NCI-H146 treated with DMSO at 0.1 percent for 48 hours (cell line): ENCODE measurements at regions not wholly inside any gene's neighbourhood (a gene's known extent, or its start where the extent isn't known, plus 50 kb on each side); places are given as distances from the start of the nearest gene placed in this dataset.

ENCODE experiments used
- DNase-seq: peaks from one replicate; lab custom pipeline; 2025; ENCODE audit not compliant: unreplicated experiment; lab: John Stamatoyannopoulos, UW

GRCh38 chr18:73923866-73924265 lies 223.8 kb downstream of the FBXO15 start:
- no peak for DNase-seq

- DNase-seq, result no peak
Measured at GRCh38 chr18:73920033-73920432, 227.6 kb downstream of the FBXO15 start.

DNA sequence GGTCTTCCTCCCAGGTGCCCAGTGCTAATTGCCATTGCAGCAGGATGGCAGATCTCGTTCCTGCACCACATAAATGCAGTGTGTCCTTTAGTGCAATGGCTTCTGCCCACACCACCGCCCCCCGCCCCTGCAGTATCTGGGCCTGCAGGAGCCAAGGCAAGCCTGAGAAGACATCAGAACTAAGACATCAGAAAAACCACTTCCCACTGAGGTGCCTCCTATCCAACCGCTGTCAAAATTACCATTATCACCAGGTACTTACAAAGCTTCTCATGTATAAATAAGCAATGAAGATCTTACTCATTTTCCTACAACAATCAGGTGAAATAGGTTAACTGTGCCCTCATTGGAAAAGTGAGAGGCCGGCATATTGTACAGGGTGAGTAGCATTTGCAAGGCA lies 228.8 kb downstream of the FBXO15 start:
- no peak for DNase-seq

DNA sequence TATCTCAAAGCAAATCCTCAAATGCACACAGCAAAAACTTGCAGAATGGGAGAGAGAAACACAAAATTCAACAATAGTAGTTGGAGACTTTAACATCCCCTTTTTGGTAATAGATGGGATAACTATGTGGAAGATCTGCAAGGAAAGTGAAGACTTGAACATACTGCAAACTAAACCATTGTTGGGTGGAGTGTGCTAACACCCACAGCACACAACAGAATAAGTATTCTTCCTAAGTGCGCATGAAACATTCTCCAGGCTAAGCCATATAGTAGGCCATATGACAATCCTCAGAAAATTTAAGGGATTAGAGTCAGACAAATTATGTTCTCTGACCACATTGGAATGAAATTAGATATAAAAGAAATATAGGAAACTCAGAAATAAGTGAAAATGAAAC lies 230.6 kb downstream of the FBXO15 start:
- no peak for DNase-seq

DNA sequence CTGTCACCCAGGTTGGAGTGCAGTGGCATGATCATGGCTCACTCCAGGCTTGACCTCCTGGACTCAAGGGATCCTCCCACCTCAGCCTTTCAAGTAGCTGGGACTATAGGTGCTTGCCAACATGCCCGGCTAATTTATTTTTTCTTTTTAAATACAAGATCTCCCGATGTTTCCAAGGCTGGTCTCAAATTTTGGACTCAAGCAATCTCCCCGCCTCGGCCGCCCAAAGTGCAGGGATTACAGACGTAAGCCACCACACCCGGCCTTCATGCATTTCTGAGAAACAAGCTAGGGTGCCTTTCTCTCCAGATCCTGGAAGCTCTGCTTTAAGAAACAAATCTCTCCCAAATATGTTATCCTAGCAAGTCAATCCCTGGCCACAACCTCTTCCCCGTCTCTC lies 234.1 kb downstream of the FBXO15 start:
- no peak for DNase-seq

DNA sequence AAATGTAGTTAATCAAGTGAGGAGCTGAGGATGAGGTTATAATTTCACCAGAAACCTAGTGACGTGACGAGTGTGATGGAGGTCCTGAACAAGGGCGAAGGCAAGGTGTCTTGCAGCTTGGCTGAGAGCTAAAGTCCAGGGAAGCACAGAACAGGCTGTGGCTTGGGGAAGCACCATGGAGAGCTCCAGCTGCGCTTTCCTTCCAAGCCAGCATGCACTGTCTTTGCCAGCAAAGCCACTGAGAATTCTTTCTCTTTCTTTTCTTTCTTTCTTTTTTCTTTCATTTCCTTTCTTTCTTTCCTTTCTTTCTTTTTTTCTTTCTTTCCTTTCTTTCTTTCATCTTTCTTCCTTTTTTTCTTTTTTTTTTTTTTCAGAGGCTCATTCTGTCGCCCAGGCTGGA lies 239.3 kb downstream of the FBXO15 start:
- no peak for DNase-seq

DNA sequence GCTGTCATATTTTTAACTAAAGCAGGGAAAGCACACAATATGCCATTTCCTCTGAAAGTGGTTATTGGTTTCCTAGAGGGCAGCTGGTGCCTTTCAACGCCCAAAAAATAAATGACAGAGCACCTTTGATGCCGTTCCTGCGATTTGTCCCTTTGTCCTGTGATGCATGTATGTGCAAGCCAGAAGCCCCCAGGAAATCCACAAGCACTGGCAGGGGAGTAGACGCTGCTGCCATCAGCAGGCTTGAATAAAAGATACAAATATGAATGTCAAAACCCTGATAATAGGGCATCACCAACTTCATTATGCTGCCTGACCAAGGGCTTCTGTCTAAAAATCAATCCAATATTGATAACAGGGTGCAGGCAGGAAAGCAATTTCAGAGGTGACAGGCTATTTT lies 246.1 kb downstream of the FBXO15 start:
- no peak for DNase-seq

DNA sequence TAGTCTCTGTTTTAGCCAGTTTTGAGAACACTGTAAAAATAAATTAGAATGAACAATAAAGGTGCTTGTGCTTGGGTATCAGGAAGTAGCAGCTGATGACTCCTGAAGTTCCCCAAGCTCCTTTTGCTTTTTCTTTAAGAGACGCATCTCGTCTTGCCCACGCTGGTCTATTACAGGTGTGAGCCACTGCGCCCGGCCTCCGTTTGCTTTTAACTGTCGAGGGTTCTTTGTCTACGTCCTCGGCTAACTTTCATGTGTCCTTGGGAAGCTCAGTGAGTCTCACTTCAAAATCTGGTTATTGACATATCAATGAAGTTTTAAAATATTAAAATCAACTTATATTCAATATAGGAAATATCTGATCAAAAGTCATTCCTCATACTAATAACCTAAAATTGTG lies 246.5 kb downstream of the FBXO15 start:
- DNase-seq, result no peak

DNA sequence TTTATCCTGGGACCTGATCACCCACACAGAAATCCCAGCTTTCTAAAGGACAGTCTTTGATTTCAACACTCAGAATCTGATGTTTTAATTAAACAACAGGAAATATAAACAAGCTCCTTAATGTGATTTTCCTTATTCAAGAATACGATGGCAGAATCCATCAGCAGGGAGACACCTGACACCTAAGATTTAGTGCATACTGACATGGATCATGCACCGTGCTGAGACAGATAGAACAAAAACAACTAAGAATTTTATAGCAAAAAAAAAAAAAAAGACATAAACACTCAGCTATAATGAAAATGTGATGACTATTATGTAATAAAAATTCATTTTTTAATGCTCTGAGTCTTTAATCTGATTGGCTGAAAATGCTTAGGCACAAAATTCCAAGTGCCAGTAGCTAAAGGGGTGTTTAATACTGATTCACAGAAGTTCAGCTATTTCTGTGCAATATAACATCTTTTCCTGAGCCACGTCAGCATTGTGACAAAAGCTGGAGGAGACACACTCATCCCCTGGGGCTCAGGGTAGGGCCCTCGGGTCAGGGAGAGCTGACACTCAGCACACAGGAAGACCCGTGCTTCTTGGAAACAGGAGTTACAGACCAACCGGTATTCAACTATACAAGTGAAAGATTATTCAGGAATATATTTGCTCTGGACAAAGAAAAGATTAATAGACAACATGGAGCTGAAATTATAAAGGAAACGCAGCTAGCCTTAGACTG lies 247.4 kb downstream of the FBXO15 start:
- no peak for DNase-seq

DNA sequence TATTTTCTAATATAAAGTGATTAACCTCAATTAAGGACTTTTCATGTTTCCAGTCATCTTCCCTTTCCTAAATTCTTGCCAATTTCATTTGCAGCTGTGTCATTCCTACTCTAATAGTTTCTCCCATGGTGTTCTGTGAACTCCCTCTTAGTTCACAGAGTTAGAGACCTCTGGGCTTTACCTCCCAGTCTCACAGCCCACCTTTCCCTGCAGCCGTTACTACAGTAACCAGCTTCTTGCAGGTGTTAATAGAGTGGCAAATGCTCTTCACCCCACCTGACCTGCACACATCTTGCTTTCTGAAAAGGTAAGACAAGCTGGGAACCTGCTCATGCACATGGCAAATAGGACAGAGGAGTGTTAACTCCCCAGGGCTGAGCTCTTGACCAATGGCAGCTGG lies 250.1 kb downstream of the FBXO15 start:
- DNase-seq, result no peak

- no peak for DNase-seq
Measured at GRCh38 chr18:73896685-73897084, 250.9 kb downstream of the FBXO15 start.

GRCh38 chr18:73895701-73896100 lies 251.9 kb downstream of the FBXO15 start:
- peak; percentile 25 for DNase-seq

- no peak for DNase-seq
Measured at GRCh38 chr18:73893880-73894279, 253.8 kb downstream of the FBXO15 start.

GRCh38 chr18:73891572-73892421 lies 255.8 kb downstream of the FBXO15 start:
- peak; percentile 30 for DNase-seq

DNA sequence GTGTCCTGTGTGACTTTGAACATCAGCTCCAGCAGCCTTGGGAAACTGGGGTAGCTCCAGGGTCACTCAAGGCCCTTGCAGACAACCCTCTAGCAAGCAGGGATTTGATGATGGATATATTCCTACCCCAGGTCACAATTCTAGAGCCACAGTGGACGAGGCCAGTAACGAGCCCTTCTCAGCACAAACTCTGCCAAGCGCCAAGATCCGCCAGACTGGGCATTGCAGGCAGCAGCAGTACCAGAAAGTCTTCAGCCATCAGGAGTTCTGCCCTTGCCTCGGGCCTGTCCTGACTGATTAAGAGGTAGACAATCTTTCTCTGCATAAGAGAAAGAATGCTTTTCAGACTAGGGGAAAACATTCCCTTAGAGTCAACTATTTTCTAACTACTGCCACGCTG lies 259.1 kb downstream of the FBXO15 start:
- DNase-seq, result no peak

DNA sequence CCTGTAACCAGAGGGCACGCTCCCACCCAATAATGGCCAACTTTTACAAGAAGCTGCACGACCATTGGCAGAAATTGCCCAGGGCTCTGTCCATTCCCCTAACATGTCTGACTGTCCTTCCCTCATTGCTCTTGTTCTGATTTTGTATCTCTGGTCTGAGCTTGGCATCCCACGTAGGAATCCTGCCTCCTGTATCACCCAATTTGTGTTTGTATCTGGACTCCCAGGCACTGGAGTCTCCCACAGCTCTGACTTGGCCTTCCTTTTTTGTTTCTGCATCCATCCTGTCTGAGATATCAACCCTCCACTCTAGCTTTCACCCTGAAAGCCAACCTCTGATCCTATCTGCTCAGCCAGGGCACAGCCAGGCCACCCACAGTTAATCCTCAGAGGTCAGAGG lies 259.8 kb downstream of the FBXO15 start:
- DNase-seq, result no peak

GRCh38 chr18:73884868-73885267 lies 262.8 kb downstream of the FBXO15 start:
- DNase-seq, result no peak

GRCh38 chr18:73881396-73881917 lies 266.2 kb downstream of the FBXO15 start:
- no peak for DNase-seq

GRCh38 chr18:73880387-73880786 lies 267.2 kb downstream of the FBXO15 start:
- DNase-seq, result no peak

DNA sequence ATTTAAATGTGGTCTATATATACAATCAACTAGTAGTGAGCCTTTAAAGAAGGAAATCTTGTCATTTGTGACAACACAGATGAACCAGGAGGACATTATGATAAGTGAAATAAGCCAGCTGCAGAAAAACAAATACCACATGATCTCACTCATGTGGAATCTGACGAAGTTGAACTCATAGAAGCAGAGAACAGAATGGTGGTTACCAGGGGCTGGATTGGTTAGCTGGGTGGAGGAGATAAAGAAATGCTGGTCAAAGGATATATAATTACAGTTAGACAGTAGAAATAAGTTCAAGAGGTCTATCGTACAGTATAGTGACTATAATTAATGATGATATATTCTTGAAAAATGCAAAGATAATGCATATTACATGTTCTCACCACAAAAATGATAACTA lies 267.9 kb downstream of the FBXO15 start:
- DNase-seq, result no peak

DNA sequence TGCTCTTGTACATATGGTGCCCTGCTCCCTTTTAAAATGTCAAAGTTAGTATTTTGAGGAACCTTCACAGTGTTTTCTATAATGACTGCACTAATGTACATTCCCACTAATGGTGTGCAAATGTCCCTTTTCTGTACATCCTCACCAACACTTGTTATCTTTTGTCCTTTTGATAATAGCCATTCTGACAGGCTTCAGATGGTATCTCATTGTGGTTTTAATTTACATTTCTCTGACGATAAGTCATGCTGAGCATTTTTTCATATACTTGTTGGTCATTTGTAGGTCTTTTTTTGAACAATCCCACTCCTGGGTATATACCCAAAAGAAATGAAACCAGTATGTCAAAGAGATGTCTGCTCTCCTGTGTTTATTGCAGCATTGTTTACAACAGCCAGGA lies 268.3 kb downstream of the FBXO15 start:
- DNase-seq, result no peak

- DNase-seq, result no peak
Measured at GRCh38 chr18:73869182-73869581, 278.5 kb downstream of the FBXO15 start.
